ENCODE measurements at regions not wholly inside any gene's neighbourhood (a gene's known extent, or its start where the extent isn't known, plus 50 kb on each side); places are given as distances from the start of the nearest gene placed in this dataset.

GRCh38 chr11:122165607-122166371 is 49.8 kb upstream of the BLID start:
- Mint-ChIP-seq H3K36me3 (ENCODE audit: low read depth) (no peaks in the 10 kb centered on the region), H3K4me1 (peaks cover 33% of the 10 kb centered on the region), H3K27ac (no peak overlapping the region), H3K9me3 (no peaks in the 10 kb centered on the region), H3K27me3 (ENCODE audit: low read depth, poor library complexity) (no peaks in the 10 kb centered on the region), H3K4me3 (no peak overlapping the region)
- no peak for TF ChIP-seq CTCF (IDR thresholded peaks at IDR 0.05)
- DNase-seq: no peak
